ENCODE measurements at regions not wholly inside any gene's neighbourhood (a gene's known extent, or its start where the extent isn't known, plus 50 kb on each side); places are given as distances from the start of the nearest gene placed in this dataset.

GRCh38 chr10:105634281-105634680 lies 993.2 kb downstream of the SORCS3 start:
- TF ChIP-seq CTCF (IDR thresholded peaks at IDR 0.05) (no peak), POLR2A (IDR thresholded peaks at IDR 0.05) (no peak), EP300 (IDR thresholded peaks at IDR 0.05) (no peak), POLR2AphosphoS5 (IDR thresholded peaks at IDR 0.05) (no peak)
